Body of pancreas (tissue), 4 donors: ENCODE measurements at regions not wholly inside any gene's neighbourhood (a gene's known extent, or its start where the extent isn't known, plus 50 kb on each side); places are given as distances from the start of the nearest gene placed in this dataset.

ENCODE experiments used
- CTCF ChIP-seq, 7 experiments: fragments of 450-650 bp in 4 of 7; fragments of 200-600 bp in 3 of 7; sonication (generic) in 3 of 7; IDR thresholded peaks; one replicate each; pipeline ENCODE4 v1.5.1; 2016 to 2019; ENCODE audit warnings: antibody characterized with exemption in 7 of 7
- POLR2A ChIP-seq, 3 donors: fragments of 450-650 bp; IDR thresholded peaks; one replicate each; pipeline ENCODE4 v1.6.1; 2016; ENCODE audit warnings: antibody characterized with exemption in 3 of 3, mild to moderate bottlenecking in 2 of 3

- no peak for TF ChIP-seq CTCF (IDR thresholded peaks at IDR 0.05)
- TF ChIP-seq POLR2A (IDR thresholded peaks at IDR 0.05) = no peak
Observed at GRCh38 chr20:50317609-50318008, 127.0 kb downstream of the CEBPB start.
